Activated naive CD4-positive, alpha-beta T cell treated with anti-CD3 and anti-CD28 coated beads for 36 hours (primary cell): ENCODE measurements at regions not wholly inside any gene's neighbourhood (a gene's known extent, or its start where the extent isn't known, plus 50 kb on each side); places are given as distances from the start of the nearest gene placed in this dataset. TPM values are rescaled to one million over a fixed set of nuclear protein-coding genes. Genes with fewer than 3 reads are reported as not detected.

Experiments used
- CTCF ChIA-PET: fragments of 350-600 bp; sonication (Branson Sonifier 250); formaldehyde crosslinking; loops from one replicate; lab custom pipeline; 2021; ENCODE audit warnings: antibody characterized with exemption; lab: Charles Lee
- DNase-seq: peaks from one replicate; pipeline ENCODE4 v3.0.0-alpha.2; 2020
- H3K27ac Mint-ChIP-seq: one replicate; pipeline ENCODE4 v1.8.0; 2021; ENCODE audit warnings: mild to moderate bottlenecking, mixed read lengths
- H3K27me3 Mint-ChIP-seq: one replicate; pipeline ENCODE4 v1.8.0; 2021; ENCODE audit warnings: low read depth, mixed read lengths
- H3K36me3 Mint-ChIP-seq: one replicate; pipeline ENCODE4 v1.8.0; 2021; ENCODE audit warnings: low read depth, mixed read lengths
- H3K4me1 Mint-ChIP-seq: one replicate; pipeline ENCODE4 v1.8.0; 2021; ENCODE audit warnings: low read depth, mixed read lengths
- H3K4me3 Mint-ChIP-seq: one replicate; pipeline ENCODE4 v1.8.0; 2021; ENCODE audit warnings: mild to moderate bottlenecking, moderate library complexity, mixed read lengths
- H3K9me3 Mint-ChIP-seq: one replicate; pipeline ENCODE4 v1.8.0; 2021; ENCODE audit warnings: mixed read lengths
- intact Hi-C: fragments of 100-400 bp; cut with micrococcal nuclease; formaldehyde crosslinking; loops from one replicate; pipeline ENCODE4 v1.15.1; 2023
- microRNA-seq: library from miRNA; unstranded; fragments of <30 nt; microRNA quantifications from one replicate; pipeline ENCODE4 v1.2.0, GENCODE V29; 2022; ENCODE audit warnings: borderline microRNAs expressed, borderline replicate concordance

- Mint-ChIP-seq H3K4me1 (no peaks in the 10 kb centered on the region), H3K9me3 (peaks cover 2% of the 10 kb centered on the region), H3K27ac (no peak overlapping the region), H3K4me3 (no peak overlapping the region), H3K27me3 (peaks cover 2% of the 10 kb centered on the region), H3K36me3 (no peaks in the 10 kb centered on the region)
- intact Hi-C loops = no loop called here
- CTCF ChIA-PET = no interaction called here
- DNase-seq = no peak
Observed at GRCh38 chr3:67318162-67318561, 320.1 kb downstream of the KBTBD8 start.

DNA sequence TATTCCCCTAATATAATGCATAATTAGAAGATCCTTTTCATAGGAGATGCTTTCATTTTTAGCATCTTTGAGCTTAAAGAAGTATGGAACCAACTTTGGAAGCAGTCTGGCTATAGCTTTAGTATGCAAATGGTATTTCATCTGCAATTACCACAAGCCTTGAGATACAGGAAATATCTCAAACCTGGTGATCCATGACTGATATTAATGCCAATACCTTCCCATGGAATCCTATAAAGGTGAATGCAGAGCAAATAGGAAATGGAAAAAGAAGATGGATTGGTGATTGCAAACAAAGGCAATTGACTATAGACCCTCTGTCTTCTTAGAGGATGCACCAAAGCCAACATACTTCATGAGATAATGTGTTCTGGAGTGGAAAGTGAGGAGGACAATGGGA lies 326.4 kb downstream of the KBTBD8 start:
- CTCF ChIA-PET = interaction anchor here (0.7 kb wide), 1 partner anchor 289 kb away, joined by 3 read pairs; no protein-coding TSS in a partner anchor

More for the DNA sequence above, 326.4 kb downstream of the KBTBD8 start:
- no peaks in the 10 kb centered on the region for H3K36me3 Mint-ChIP-seq
- peaks cover 7% of the 10 kb centered on the region for H3K27me3 Mint-ChIP-seq
- peaks cover 10% of the 10 kb centered on the region for H3K4me1 Mint-ChIP-seq
- peaks cover 2% of the 10 kb centered on the region for H3K9me3 Mint-ChIP-seq
- H3K4me3 Mint-ChIP-seq = no peak overlapping the region
- no peak for DNase-seq
- no peak overlapping the region for H3K27ac Mint-ChIP-seq
- intact Hi-C loops = no loop called here

Small RNA genes in the stretch of these regions (microRNA-seq; reads per million reads assigned to microRNA genes)
- not detected for gene MIR4272
